Dermis blood vessel endothelial cell (primary cell): ENCODE measurements at regions not wholly inside any gene's neighbourhood (a gene's known extent, or its start where the extent isn't known, plus 50 kb on each side); places are given as distances from the start of the nearest gene placed in this dataset.
A peak's percentile ranks its signal among the peaks of the same experiment; 100 is the strongest.
"Not testable (repeated sequence)": the region's sequence is repeated elsewhere in the genome, so short reads cannot be mapped to it uniquely, and the experiment has no call there.

ENCODE experiments used
- DNase-seq: peaks from one replicate; pipeline ENCODE4 v3.0.0; 2010

GRCh38 chr3:180424305-180424704, 177.7 kb upstream of the TTC14 start:
- DNase-seq = not testable (repeated sequence)

- no peak for DNase-seq
These were observed 171.1 kb upstream of the TTC14 start for GRCh38 chr3:180430896-180431295.

- peak; percentile 89 for DNase-seq
These were observed 168.8 kb upstream of the TTC14 start for GRCh38 chr3:180433152-180433551.

- DNase-seq = no peak
These were observed 154.8 kb upstream of the TTC14 start for GRCh38 chr3:180447136-180447535.

GRCh38 chr3:180448407-180448806, 153.6 kb upstream of the TTC14 start:
- DNase-seq = not testable (repeated sequence)

- DNase-seq = no peak
These were observed 144.7 kb upstream of the TTC14 start for GRCh38 chr3:180457225-180457624.

- DNase-seq = no peak
These were observed 135.5 kb upstream of the TTC14 start for GRCh38 chr3:180466401-180467011.

- DNase-seq = no peak
These were observed 134.8 kb upstream of the TTC14 start for GRCh38 chr3:180467177-180467576.

GRCh38 chr3:180469149-180469548, 132.8 kb upstream of the TTC14 start:
- DNase-seq = no peak

- no peak for DNase-seq
These were observed 123.3 kb upstream of the TTC14 start for GRCh38 chr3:180478695-180479094.

GRCh38 chr3:180492047-180492446, 109.9 kb upstream of the TTC14 start:
- DNase-seq = no peak

- DNase-seq = no peak
These were observed 105.0 kb upstream of the TTC14 start for GRCh38 chr3:180496995-180497394.

- DNase-seq = no peak
These were observed 85.6 kb upstream of the TTC14 start for GRCh38 chr3:180516368-180516767.

GRCh38 chr3:180523040-180523439, 78.9 kb upstream of the TTC14 start:
- no peak for DNase-seq

- no peak for DNase-seq
These were observed 73.1 kb upstream of the TTC14 start for GRCh38 chr3:180528843-180529242.

- DNase-seq = no peak
These were observed 72.2 kb upstream of the TTC14 start for GRCh38 chr3:180529778-180530177.

GRCh38 chr3:180530276-180530675, 71.7 kb upstream of the TTC14 start:
- DNase-seq = no peak

- no peak for DNase-seq
These were observed 70.4 kb upstream of the TTC14 start for GRCh38 chr3:180531303-180532278.

- no peak for DNase-seq
These were observed 67.1 kb upstream of the TTC14 start for GRCh38 chr3:180534828-180535227.

- DNase-seq = no peak
These were observed 63.5 kb upstream of the TTC14 start for GRCh38 chr3:180538493-180538892.

- DNase-seq = no peak
These were observed 58.1 kb upstream of the TTC14 start for GRCh38 chr3:180543877-180544276.

GRCh38 chr3:180546863-180547262, 55.1 kb upstream of the TTC14 start:
- no peak for DNase-seq

GRCh38 chr3:180548050-180548449, 53.9 kb upstream of the TTC14 start:
- no peak for DNase-seq
